ENCODE measurements at regions not wholly inside any gene's neighbourhood (a gene's known extent, or its start where the extent isn't known, plus 50 kb on each side); places are given as distances from the start of the nearest gene placed in this dataset.

DNA sequence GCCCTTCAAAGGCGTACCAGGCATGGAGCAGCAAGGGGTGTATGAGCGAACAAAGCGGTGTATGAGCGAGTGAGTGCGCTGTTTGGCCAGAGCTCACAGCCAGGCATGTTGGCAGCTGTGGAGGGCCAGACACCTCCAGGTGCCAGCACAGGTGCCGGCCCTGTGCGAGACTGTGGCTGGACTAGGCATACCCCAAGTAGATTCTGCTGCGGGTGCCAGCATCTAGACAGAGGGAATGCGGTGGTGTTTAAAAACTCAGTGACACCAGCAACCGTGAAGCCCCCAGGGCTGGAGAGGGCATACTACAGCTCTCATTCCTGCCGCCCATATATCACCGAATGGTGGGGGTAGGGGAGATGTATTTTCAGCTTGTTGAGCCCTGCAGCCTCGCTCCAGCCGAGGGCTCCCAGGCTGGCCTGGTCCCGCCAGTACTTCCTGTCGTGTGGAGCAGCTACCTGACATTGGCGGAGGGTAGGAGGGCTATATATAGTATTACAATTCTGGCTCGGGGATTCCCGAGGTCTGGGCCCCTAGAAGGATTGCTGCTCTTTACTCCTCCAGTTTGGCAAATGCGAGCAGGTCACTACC lies 1829.6 kb upstream of the NUDT12 start:
- POLR2A ChIA-PET = no interaction called here
- no peaks in the 10 kb centered on the region for H3K4me1 ChIP-seq (ENCODE audit: insufficient read depth, low read length)
- peak in 1 of 5 donors; percentile 45 for DNase-seq

DNA sequence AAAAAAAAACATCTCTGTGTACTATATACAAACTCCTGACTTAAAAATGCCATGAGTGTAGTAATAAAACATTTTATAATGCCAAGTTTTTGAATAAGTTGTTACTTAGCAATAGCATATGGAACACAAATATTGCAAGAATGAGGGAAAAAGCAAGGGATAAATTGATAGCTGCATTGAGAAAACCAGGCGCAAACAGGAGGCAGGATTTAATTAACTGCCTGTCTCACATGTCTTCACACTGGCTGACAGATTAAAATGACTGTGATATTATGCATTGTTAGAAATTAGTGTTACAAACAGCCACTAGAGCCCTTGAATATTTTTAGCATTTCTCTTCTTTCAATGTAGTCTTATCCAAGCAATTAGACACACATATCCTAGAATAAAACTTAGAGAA lies 1817.5 kb upstream of the NUDT12 start:
- ChIA-PET POLR2A (no interaction called here), CTCF (no interaction called here)
- DNase-seq = no peak
- Histone ChIP-seq H3K36me3 (ENCODE audit: insufficient read depth, low read length) (no peaks in the 10 kb centered on the region), H3K9me3 (ENCODE audit: low read length) (no peaks in the 10 kb centered on the region), H3K27me3 (ENCODE audit: insufficient read depth, low read length, poor library complexity, severe bottlenecking) (no peaks in the 10 kb centered on the region), H3K4me3 (ENCODE audit: low read length) (no peak overlapping the region), H3K4me1 (ENCODE audit: insufficient read depth, low read length) (no peaks in the 10 kb centered on the region), H3K27ac (ENCODE audit: low read depth, low read length) (no peak overlapping the region)
- Mint-ChIP-seq H3K9me3 (peaks cover 0 to 28% (median 18%) of the 10 kb centered on the region in 5 donors), H3K27ac (no peak overlapping the region), H3K4me1 (no peaks in the 10 kb centered on the region), H3K27me3 (no peaks in the 10 kb centered on the region), H3K4me3 (no peak overlapping the region), H3K36me3 (no peaks in the 10 kb centered on the region)

More for the DNA sequence above, 1829.6 kb upstream of the NUDT12 start:
- Mint-ChIP-seq H3K4me1 (no peaks in the 10 kb centered on the region), H3K27me3 (no peaks in the 10 kb centered on the region), H3K27ac (no peak overlapping the region), H3K4me3 (no peak overlapping the region), H3K9me3 (peaks cover 0 to 19% (median 4%) of the 10 kb centered on the region in 5 donors), H3K36me3 (no peaks in the 10 kb centered on the region)
- Histone ChIP-seq H3K4me3 (ENCODE audit: low read length) (no peak overlapping the region), H3K27me3 (ENCODE audit: insufficient read depth, low read length, poor library complexity, severe bottlenecking) (no peaks in the 10 kb centered on the region), H3K9me3 (ENCODE audit: low read length) (no peaks in the 10 kb centered on the region), H3K27ac (ENCODE audit: low read depth, low read length) (no peak overlapping the region), H3K36me3 (ENCODE audit: insufficient read depth, low read length) (no peaks in the 10 kb centered on the region)
- CTCF ChIA-PET = no interaction called here

DNA sequence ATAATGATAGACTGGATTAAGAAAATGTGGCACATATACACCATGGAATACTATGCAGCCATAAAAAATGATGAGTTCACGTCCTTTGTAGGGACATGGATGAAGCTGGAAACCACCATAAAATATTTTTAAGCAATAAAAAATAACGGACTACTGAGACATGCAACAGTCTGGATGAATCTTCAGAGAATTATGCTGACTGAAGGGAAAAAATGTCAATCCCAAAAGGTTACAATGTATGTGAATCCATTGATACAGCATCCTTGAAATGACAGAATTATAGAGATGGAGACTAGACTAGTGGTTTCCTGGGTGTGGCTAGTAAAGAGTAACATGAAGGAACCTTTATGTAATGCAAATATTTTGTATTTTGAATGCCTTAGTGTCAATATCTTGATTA lies 1808.6 kb upstream of the NUDT12 start:
- H3K4me3 ChIP-seq (ENCODE audit: low read length) = no peak overlapping the region
- DNase-seq = no peak
- no peaks in the 10 kb centered on the region for H3K27me3 ChIP-seq (ENCODE audit: insufficient read depth, low read length, poor library complexity, severe bottlenecking)
- no peaks in the 10 kb centered on the region for H3K9me3 ChIP-seq (ENCODE audit: low read length)
- Mint-ChIP-seq H3K4me1 (no peaks in the 10 kb centered on the region), H3K9me3 (peaks cover 0 to 22% (median 7%) of the 10 kb centered on the region in 5 donors), H3K4me3 (no peak overlapping the region), H3K27me3 (no peaks in the 10 kb centered on the region), H3K27ac (no peak overlapping the region), H3K36me3 (no peaks in the 10 kb centered on the region)
- H3K27ac ChIP-seq (ENCODE audit: low read depth, low read length) = no peak overlapping the region
- ChIA-PET POLR2A (no interaction called here), CTCF (no interaction called here)
- no peaks in the 10 kb centered on the region for H3K4me1 ChIP-seq (ENCODE audit: insufficient read depth, low read length)
- no peaks in the 10 kb centered on the region for H3K36me3 ChIP-seq (ENCODE audit: insufficient read depth, low read length)

DNA sequence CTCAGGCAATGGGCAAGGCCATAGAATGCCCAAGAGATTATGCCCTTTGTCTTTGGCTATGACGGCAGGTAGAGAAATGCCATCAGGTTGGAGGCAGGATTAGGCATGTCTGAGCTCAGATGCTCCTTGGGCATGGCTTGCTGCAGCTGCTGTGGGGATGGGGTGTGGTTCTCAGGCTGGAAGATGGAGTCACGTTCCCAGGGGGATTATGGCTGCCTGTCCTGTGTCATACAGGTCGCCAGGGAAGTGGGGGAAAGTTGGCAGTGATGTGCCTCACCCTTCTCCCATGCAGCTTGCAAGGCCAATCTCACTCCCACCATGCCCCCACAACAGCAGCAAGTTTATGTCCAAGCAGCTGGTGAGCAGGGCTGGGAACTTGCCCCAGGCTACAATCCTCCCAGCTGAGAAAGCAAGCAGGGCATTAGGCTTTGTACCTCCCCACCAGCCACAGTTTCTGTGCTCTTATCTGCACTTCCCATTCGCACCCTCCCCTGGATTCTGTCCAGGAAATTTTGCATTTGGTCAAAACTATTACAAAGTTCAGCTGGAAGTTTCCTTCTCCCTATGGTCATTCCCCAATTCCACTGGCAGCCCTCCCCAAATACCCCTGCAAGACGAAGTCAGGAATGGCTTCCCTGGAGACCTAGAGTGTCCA lies 1788.0 kb upstream of the NUDT12 start:
- no peak for DNase-seq
- H3K36me3 Mint-ChIP-seq = peaks cover 0 to 3% (median 0%) of the 10 kb centered on the region in 3 donors
- no peak overlapping the region for H3K4me3 Mint-ChIP-seq
- ChIA-PET CTCF (interaction anchor here (0.6 kb wide), 1 partner anchor 1613 kb away, joined by 3 read pairs; no protein-coding TSS in a partner anchor), POLR2A (no interaction called here)
- peaks cover 0 to 14% (median 6%) of the 10 kb centered on the region in 5 donors for H3K9me3 Mint-ChIP-seq
- H3K4me1 ChIP-seq (ENCODE audit: insufficient read depth, low read length) = no peaks in the 10 kb centered on the region
- H3K27ac ChIP-seq (ENCODE audit: low read depth, low read length) = no peak overlapping the region
- no peaks in the 10 kb centered on the region for H3K36me3 ChIP-seq (ENCODE audit: insufficient read depth, low read length)
- H3K4me1 Mint-ChIP-seq = no peaks in the 10 kb centered on the region
- no peaks in the 10 kb centered on the region for H3K9me3 ChIP-seq (ENCODE audit: low read length)
- H3K4me3 ChIP-seq (ENCODE audit: low read length) = no peak overlapping the region
- no peak overlapping the region for H3K27ac Mint-ChIP-seq
- H3K27me3 ChIP-seq (ENCODE audit: insufficient read depth, low read length, poor library complexity, severe bottlenecking) = no peaks in the 10 kb centered on the region
- no peaks in the 10 kb centered on the region for H3K27me3 Mint-ChIP-seq

DNA sequence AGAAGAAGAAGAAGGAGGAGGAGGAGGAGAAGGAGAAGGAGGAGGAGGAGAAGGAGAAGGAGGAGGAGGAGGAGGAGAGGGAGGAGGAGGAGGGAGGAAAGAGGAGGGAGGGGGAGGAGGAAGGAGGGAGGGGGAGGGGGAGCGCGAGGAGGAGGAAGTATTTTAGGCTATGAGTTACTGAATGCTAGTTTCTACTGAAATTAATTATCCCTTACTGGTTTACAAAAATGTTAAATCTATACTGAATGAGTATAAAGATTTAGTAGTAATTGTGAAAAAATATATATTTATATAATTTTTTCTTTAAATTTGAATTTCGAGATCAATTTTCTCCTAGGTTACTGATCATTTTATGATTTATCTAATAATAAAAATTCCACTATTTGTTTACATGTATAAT lies 1769.0 kb upstream of the NUDT12 start:
- Mint-ChIP-seq H3K9me3 (peaks cover 1 to 27% (median 12%) of the 10 kb centered on the region in 5 donors), H3K4me1 (no peaks in the 10 kb centered on the region), H3K36me3 (no peaks in the 10 kb centered on the region), H3K4me3 (no peak overlapping the region), H3K27ac (no peak overlapping the region), H3K27me3 (no peaks in the 10 kb centered on the region)
- CTCF ChIA-PET = no interaction called here
- Histone ChIP-seq H3K36me3 (ENCODE audit: insufficient read depth, low read length) (no peaks in the 10 kb centered on the region), H3K27me3 (ENCODE audit: insufficient read depth, low read length, poor library complexity, severe bottlenecking) (no peaks in the 10 kb centered on the region), H3K4me1 (ENCODE audit: insufficient read depth, low read length) (no peaks in the 10 kb centered on the region), H3K27ac (ENCODE audit: low read depth, low read length) (no peak overlapping the region), H3K9me3 (ENCODE audit: low read length) (no peaks in the 10 kb centered on the region), H3K4me3 (ENCODE audit: low read length) (no peak overlapping the region)
- POLR2A ChIA-PET = no interaction called here
- DNase-seq = no peak

DNA sequence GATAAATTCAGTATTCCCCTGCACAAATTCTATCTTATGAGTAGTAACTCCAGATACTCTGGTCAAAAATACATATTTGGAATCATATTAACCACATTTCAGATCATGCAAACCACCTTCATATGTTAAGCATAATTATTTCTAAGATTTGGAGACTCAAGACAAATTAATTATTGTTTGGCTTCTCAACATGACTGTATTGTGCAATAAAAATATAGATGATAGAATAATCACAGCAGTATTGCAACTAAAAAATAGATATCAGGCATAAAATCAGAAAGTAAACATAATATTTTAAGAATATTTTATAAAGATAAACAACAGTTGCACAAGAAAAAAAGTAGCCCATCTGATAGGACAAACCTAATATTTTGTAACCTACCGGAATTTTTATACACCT lies 1767.6 kb upstream of the NUDT12 start:
- no peak overlapping the region for H3K27ac ChIP-seq (ENCODE audit: low read depth, low read length)
- Mint-ChIP-seq H3K4me3 (no peak overlapping the region), H3K27me3 (no peaks in the 10 kb centered on the region), H3K4me1 (no peaks in the 10 kb centered on the region), H3K9me3 (peaks cover 0 to 19% (median 9%) of the 10 kb centered on the region in 5 donors), H3K27ac (no peak overlapping the region), H3K36me3 (no peaks in the 10 kb centered on the region)
- ChIA-PET CTCF (no interaction called here), POLR2A (no interaction called here)
- H3K27me3 ChIP-seq (ENCODE audit: insufficient read depth, low read length, poor library complexity, severe bottlenecking) = no peaks in the 10 kb centered on the region
- no peaks in the 10 kb centered on the region for H3K36me3 ChIP-seq (ENCODE audit: insufficient read depth, low read length)
- no peak overlapping the region for H3K4me3 ChIP-seq (ENCODE audit: low read length)
- no peaks in the 10 kb centered on the region for H3K4me1 ChIP-seq (ENCODE audit: insufficient read depth, low read length)
- no peaks in the 10 kb centered on the region for H3K9me3 ChIP-seq (ENCODE audit: low read length)
- DNase-seq = no peak

DNA sequence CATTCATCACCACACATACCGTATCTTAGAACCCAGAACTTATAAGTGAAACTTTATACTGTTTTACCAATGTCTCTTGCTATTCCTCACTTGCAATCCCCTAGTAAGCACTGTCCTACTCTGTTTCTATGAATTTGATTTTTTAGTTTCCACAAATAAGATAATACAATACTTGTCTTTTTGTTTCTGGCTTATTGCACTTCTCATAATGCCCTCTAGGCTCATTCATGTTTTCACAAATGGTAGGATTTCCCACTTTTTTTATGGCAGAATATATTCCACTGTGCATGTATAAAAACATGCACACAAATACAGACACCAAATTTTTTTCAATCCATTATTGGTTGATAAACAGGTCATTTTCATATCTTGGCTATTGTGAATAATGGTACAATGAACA lies 1742.3 kb upstream of the NUDT12 start:
- Histone ChIP-seq H3K9me3 (ENCODE audit: low read length) (no peaks in the 10 kb centered on the region), H3K4me3 (ENCODE audit: low read length) (no peak overlapping the region), H3K27me3 (ENCODE audit: insufficient read depth, low read length, poor library complexity, severe bottlenecking) (no peaks in the 10 kb centered on the region), H3K27ac (ENCODE audit: low read depth, low read length) (no peak overlapping the region), H3K4me1 (ENCODE audit: insufficient read depth, low read length) (no peaks in the 10 kb centered on the region), H3K36me3 (ENCODE audit: insufficient read depth, low read length) (no peaks in the 10 kb centered on the region)
- Mint-ChIP-seq H3K36me3 (no peaks in the 10 kb centered on the region), H3K27me3 (no peaks in the 10 kb centered on the region), H3K27ac (no peak overlapping the region), H3K4me3 (no peak overlapping the region), H3K4me1 (no peaks in the 10 kb centered on the region), H3K9me3 (peaks cover 0 to 26% (median 4%) of the 10 kb centered on the region in 5 donors)
- CTCF ChIA-PET = no interaction called here
- DNase-seq = no peak
- POLR2A ChIA-PET = no interaction called here

DNA sequence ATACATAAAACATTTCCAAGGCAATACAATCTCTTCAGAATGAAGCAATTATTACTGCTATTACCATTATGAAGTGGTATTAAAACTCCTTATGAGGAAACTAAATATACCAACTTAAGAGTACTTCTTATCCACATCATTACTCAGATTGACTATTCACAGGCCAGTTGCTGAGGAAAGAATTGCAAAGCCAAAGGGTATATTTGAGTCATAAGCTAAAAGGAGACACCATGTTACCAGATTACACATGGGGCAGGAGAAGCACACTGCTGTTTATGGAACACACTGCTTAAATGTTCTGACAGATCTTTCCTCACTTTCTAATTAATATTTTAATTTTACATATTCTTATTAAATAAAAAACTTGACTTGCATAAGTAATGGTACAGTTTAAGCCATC lies 1726.4 kb upstream of the NUDT12 start:
- no peaks in the 10 kb centered on the region for H3K27me3 Mint-ChIP-seq
- H3K27ac Mint-ChIP-seq = no peak overlapping the region
- no peaks in the 10 kb centered on the region for H3K9me3 ChIP-seq (ENCODE audit: low read length)
- no peaks in the 10 kb centered on the region for H3K27me3 ChIP-seq (ENCODE audit: insufficient read depth, low read length, poor library complexity, severe bottlenecking)
- no peaks in the 10 kb centered on the region for H3K36me3 Mint-ChIP-seq
- no peaks in the 10 kb centered on the region for H3K4me1 ChIP-seq (ENCODE audit: insufficient read depth, low read length)
- H3K27ac ChIP-seq (ENCODE audit: low read depth, low read length) = no peak overlapping the region
- H3K4me3 ChIP-seq (ENCODE audit: low read length) = no peak overlapping the region
- CTCF ChIA-PET = no interaction called here
- no peak for DNase-seq
- H3K4me3 Mint-ChIP-seq = no peak overlapping the region
- POLR2A ChIA-PET = no interaction called here
- no peaks in the 10 kb centered on the region for H3K36me3 ChIP-seq (ENCODE audit: insufficient read depth, low read length)
- no peaks in the 10 kb centered on the region for H3K4me1 Mint-ChIP-seq
- H3K9me3 Mint-ChIP-seq = peaks cover 0 to 40% (median 4%) of the 10 kb centered on the region in 5 donors

All from CD8-positive, alpha-beta memory T cell (primary cell).